ENCODE measurements at regions not wholly inside any gene's neighbourhood (a gene's known extent, or its start where the extent isn't known, plus 50 kb on each side); places are given as distances from the start of the nearest gene placed in this dataset.

DNA sequence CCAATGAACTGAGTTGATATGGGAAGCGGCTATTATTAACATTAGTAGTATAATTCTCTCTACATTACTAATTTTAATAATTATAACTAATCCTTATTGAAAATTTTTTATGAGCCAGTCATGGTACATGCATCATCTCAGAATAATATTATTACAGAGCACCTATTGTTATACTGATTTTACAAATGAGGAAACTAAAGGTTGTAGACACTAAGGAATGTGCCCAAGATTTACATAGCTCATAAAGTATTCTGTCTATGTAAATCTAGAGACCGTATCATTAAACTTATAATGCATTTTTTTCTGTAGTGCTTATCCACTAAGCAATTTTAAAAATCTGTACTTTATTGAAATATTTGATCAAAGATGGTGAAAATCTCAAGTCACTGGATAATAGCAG lies 825.9 kb downstream of the PLA2G4A start:
- TF ChIP-seq, protein P1, sequence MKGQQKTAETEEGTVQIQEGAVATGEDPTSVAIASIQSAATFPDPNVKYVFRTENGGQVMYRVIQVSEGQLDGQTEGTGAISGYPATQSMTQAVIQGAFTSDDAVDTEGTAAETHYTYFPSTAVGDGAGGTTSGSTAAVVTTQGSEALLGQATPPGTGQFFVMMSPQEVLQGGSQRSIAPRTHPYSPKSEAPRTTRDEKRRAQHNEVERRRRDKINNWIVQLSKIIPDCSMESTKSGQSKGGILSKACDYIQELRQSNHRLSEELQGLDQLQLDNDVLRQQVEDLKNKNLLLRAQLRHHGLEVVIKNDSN (IDR thresholded peaks at IDR 0.05): no peak
- TF ChIP-seq, protein P2, sequence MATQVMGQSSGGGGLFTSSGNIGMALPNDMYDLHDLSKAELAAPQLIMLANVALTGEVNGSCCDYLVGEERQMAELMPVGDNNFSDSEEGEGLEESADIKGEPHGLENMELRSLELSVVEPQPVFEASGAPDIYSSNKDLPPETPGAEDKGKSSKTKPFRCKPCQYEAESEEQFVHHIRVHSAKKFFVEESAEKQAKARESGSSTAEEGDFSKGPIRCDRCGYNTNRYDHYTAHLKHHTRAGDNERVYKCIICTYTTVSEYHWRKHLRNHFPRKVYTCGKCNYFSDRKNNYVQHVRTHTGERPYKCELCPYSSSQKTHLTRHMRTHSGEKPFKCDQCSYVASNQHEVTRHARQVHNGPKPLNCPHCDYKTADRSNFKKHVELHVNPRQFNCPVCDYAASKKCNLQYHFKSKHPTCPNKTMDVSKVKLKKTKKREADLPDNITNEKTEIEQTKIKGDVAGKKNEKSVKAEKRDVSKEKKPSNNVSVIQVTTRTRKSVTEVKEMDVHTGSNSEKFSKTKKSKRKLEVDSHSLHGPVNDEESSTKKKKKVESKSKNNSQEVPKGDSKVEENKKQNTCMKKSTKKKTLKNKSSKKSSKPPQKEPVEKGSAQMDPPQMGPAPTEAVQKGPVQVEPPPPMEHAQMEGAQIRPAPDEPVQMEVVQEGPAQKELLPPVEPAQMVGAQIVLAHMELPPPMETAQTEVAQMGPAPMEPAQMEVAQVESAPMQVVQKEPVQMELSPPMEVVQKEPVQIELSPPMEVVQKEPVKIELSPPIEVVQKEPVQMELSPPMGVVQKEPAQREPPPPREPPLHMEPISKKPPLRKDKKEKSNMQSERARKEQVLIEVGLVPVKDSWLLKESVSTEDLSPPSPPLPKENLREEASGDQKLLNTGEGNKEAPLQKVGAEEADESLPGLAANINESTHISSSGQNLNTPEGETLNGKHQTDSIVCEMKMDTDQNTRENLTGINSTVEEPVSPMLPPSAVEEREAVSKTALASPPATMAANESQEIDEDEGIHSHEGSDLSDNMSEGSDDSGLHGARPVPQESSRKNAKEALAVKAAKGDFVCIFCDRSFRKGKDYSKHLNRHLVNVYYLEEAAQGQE (IDR thresholded peaks at IDR 0.05; ENCODE audit: low read depth): no peak
- TF ChIP-seq RAD21 (IDR thresholded peaks at IDR 0.05; ENCODE audit: low read depth) (no peak), EP300 (IDR thresholded peaks at IDR 0.05; ENCODE audit: borderline replicate concordance) (no peak), TEAD4 (IDR thresholded peaks at IDR 0.05) (no peak), CREB1 (IDR thresholded peaks at IDR 0.05; ENCODE audit: low read depth) (no peak), CEBPB (IDR thresholded peaks at IDR 0.05) (no peak), NFIC (IDR thresholded peaks at IDR 0.05) (no peak), YY1 (IDR thresholded peaks at IDR 0.05; ENCODE audit: low read depth) (no peak), TAF1 (IDR thresholded peaks at IDR 0.05; ENCODE audit: low read depth) (no peak)
- TF ChIP-seq, protein P3, sequence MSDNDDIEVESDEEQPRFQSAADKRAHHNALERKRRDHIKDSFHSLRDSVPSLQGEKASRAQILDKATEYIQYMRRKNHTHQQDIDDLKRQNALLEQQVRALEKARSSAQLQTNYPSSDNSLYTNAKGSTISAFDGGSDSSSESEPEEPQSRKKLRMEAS (IDR thresholded peaks at IDR 0.05): no peak
